K562 (cell line): ENCODE measurements at regions not wholly inside any gene's neighbourhood (a gene's known extent, or its start where the extent isn't known, plus 50 kb on each side); places are given as distances from the start of the nearest gene placed in this dataset.

ENCODE experiments used
- ARID3A ChIP-seq: IDR thresholded peaks from 2 replicates; pipeline ENCODE4 v1.6.1; 2012; ENCODE audit warnings: low read depth, low read length, improper control_type of control experiment, borderline replicate concordance
- ATF4 ChIP-seq: fragments of 450-650 bp; formaldehyde crosslinking; IDR thresholded peaks from 2 replicates; pipeline ENCODE4 v1.4.0; 2022; ENCODE audit warnings: mild to moderate bottlenecking, moderate library complexity
- CBX2 ChIP-seq: fragments of 200-600 bp; sonication (generic); IDR thresholded peaks from one replicate; pipeline ENCODE4 v1.6.1; 2012; ENCODE audit warnings: mild to moderate bottlenecking, low read length, inconsistent platforms; ENCODE audit not compliant: insufficient read depth, poor library complexity, severe bottlenecking
- MAFK ChIP-seq: IDR thresholded peaks from 2 replicates; pipeline ENCODE4 v1.6.1; 2011; ENCODE audit warnings: low read length, improper control_type of control experiment
- MEF2D ChIP-seq: conservative IDR thresholded peaks from 2 replicates; pipeline ENCODE4 v1.6.1; 2016; ENCODE audit warnings: low read depth, missing genetic modification characterization, missing compliant biosample characterization
- NCOA2 ChIP-seq, 2 experiments: fragments of 450-650 bp; IDR thresholded peaks; 2 replicates each; pipeline ENCODE4 v1.6.1; 2018; ENCODE audit warnings: mild to moderate bottlenecking in 2 of 2, moderate library complexity in 1 of 2; ENCODE audit not compliant: partially characterized antibody in 2 of 2
- PPARD ChIP-seq: fragments of 250-450 bp; sonication (Bioruptor Pico); IDR thresholded peaks from 2 replicates; pipeline ENCODE4 v1.8.0; 2022; ENCODE audit warnings: inconsistent platforms, mild to moderate bottlenecking, moderate library complexity
- RBM25 ChIP-seq: fragments of 200-400 bp; formaldehyde crosslinking; IDR thresholded peaks from 2 replicates; pipeline ENCODE4 v1.6.1; 2018; ENCODE audit warnings: low read length, low read depth, moderate library complexity; ENCODE audit not compliant: severe bottlenecking
- SP1 ChIP-seq: sonication (generic); formaldehyde crosslinking; IDR thresholded peaks from 2 replicates; pipeline ENCODE4 v1.8.1; 2022; ENCODE audit warnings: mild to moderate bottlenecking, missing genetic modification reagents
- ZNF140 ChIP-seq: fragments of 250-450 bp; sonication (Bioruptor Pico); IDR thresholded peaks from 2 replicates; pipeline ENCODE4 v1.8.0; 2021; ENCODE audit warnings: moderate library complexity, mild to moderate bottlenecking, inconsistent platforms
- TF ChIP-seq, protein P1 (sequence below), 2 experiments: fragments of 450-650 bp in 1 of 2; sonication (generic) in 1 of 2; formaldehyde crosslinking; conservative IDR thresholded peaks; 2 replicates each; pipeline versions ENCODE4 v1.4.0 to v1.8.1; 2020 to 2022; ENCODE audit warnings: mild to moderate bottlenecking in 1 of 2, missing genetic modification reagents in 1 of 2
- TF ChIP-seq, protein P2 (sequence below): fragments of 450-650 bp; formaldehyde crosslinking; IDR thresholded peaks from 2 replicates; pipeline ENCODE4 v1.4.0; 2022; ENCODE audit warnings: missing genetic modification characterization
- TF ChIP-seq, protein P3 (sequence below): fragments of 250-450 bp; sonication (Bioruptor Pico); IDR thresholded peaks from 2 replicates; pipeline ENCODE4 v1.8.0; 2022; ENCODE audit warnings: inconsistent platforms
- TF ChIP-seq, protein P4 (sequence below): sonication (generic); formaldehyde crosslinking; IDR thresholded peaks from 2 replicates; pipeline ENCODE4 v1.8.0; 2023; ENCODE audit warnings: missing genetic modification reagents, mild to moderate bottlenecking, borderline replicate concordance

- TF ChIP-seq RBM25 (no peak), NCOA2 (IDR thresholded peaks at IDR 0.05; ENCODE audit: partially characterized antibody in 2 of 2) (no peak), MEF2D (tag) (no peak), ZNF140 (CRISPR knock-in tag) (no peak), ARID3A (peak; percentile 94; the same call in 1 of the 2 replicates), MAFK (0 out of 2 replicates have a peak, but pooled peaks have one; percentile 4), PPARD (CRISPR knock-in tag) (no peak), SP1 (CRISPR knock-in tag) (no peak), ATF4 (CRISPR knock-in tag) (no peak), CBX2 (no peak)
- TF ChIP-seq, protein P1, sequence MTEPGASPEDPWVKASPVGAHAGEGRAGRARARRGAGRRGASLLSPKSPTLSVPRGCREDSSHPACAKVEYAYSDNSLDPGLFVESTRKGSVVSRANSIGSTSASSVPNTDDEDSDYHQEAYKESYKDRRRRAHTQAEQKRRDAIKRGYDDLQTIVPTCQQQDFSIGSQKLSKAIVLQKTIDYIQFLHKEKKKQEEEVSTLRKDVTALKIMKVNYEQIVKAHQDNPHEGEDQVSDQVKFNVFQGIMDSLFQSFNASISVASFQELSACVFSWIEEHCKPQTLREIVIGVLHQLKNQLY (CRISPR knock-in tag; conservative IDR thresholded peaks at IDR 0.05) = no peak
- TF ChIP-seq, protein P2, sequence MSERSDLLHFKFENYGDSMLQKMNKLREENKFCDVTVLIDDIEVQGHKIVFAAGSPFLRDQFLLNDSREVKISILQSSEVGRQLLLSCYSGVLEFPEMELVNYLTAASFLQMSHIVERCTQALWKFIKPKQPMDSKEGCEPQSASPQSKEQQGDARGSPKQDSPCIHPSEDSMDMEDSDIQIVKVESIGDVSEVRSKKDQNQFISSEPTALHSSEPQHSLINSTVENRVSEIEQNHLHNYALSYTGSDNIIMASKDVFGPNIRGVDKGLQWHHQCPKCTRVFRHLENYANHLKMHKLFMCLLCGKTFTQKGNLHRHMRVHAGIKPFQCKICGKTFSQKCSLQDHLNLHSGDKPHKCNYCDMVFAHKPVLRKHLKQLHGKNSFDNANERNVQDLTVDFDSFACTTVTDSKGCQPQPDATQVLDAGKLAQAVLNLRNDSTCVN = no peak
- TF ChIP-seq, protein P3, sequence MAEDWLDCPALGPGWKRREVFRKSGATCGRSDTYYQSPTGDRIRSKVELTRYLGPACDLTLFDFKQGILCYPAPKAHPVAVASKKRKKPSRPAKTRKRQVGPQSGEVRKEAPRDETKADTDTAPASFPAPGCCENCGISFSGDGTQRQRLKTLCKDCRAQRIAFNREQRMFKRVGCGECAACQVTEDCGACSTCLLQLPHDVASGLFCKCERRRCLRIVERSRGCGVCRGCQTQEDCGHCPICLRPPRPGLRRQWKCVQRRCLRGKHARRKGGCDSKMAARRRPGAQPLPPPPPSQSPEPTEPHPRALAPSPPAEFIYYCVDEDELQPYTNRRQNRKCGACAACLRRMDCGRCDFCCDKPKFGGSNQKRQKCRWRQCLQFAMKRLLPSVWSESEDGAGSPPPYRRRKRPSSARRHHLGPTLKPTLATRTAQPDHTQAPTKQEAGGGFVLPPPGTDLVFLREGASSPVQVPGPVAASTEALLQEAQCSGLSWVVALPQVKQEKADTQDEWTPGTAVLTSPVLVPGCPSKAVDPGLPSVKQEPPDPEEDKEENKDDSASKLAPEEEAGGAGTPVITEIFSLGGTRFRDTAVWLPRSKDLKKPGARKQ = no peak
- TF ChIP-seq, protein P4, sequence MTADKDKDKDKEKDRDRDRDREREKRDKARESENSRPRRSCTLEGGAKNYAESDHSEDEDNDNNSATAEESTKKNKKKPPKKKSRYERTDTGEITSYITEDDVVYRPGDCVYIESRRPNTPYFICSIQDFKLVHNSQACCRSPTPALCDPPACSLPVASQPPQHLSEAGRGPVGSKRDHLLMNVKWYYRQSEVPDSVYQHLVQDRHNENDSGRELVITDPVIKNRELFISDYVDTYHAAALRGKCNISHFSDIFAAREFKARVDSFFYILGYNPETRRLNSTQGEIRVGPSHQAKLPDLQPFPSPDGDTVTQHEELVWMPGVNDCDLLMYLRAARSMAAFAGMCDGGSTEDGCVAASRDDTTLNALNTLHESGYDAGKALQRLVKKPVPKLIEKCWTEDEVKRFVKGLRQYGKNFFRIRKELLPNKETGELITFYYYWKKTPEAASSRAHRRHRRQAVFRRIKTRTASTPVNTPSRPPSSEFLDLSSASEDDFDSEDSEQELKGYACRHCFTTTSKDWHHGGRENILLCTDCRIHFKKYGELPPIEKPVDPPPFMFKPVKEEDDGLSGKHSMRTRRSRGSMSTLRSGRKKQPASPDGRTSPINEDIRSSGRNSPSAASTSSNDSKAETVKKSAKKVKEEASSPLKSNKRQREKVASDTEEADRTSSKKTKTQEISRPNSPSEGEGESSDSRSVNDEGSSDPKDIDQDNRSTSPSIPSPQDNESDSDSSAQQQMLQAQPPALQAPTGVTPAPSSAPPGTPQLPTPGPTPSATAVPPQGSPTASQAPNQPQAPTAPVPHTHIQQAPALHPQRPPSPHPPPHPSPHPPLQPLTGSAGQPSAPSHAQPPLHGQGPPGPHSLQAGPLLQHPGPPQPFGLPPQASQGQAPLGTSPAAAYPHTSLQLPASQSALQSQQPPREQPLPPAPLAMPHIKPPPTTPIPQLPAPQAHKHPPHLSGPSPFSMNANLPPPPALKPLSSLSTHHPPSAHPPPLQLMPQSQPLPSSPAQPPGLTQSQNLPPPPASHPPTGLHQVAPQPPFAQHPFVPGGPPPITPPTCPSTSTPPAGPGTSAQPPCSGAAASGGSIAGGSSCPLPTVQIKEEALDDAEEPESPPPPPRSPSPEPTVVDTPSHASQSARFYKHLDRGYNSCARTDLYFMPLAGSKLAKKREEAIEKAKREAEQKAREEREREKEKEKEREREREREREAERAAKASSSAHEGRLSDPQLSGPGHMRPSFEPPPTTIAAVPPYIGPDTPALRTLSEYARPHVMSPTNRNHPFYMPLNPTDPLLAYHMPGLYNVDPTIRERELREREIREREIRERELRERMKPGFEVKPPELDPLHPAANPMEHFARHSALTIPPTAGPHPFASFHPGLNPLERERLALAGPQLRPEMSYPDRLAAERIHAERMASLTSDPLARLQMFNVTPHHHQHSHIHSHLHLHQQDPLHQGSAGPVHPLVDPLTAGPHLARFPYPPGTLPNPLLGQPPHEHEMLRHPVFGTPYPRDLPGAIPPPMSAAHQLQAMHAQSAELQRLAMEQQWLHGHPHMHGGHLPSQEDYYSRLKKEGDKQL = no peak
Measured at GRCh38 chr6:27668442-27669294, 195.8 kb upstream of the ZNF184 start (continued).
